Natural killer cell (primary cell): ENCODE measurements at regions not wholly inside any gene's neighbourhood (a gene's known extent, or its start where the extent isn't known, plus 50 kb on each side); places are given as distances from the start of the nearest gene placed in this dataset.

Experiments
- ATAC-seq, 3 donors: fragments of 150-1000 bp in 2 of 3; fragments of 200-7000 bp in 1 of 3; cut with Tn5 transposase; 1 replicate in 1 of 3; 2 replicates in 2 of 3; pipeline ENCODE4 v1.10.0; 2021; ENCODE audit warnings: mild to moderate bottlenecking in 2 of 3, moderate library complexity in 2 of 3
- DNase-seq, 2 donors: peaks; one replicate each; pipeline versions ENCODE4 v3.0.0 to v3.0.0-alpha.2; 2013 to 2021; ENCODE audit warnings: mixed read lengths in 1 of 2
- H3K27ac ChIP-seq: one replicate; pipeline ENCODE4 v1.5.1; 2013; ENCODE audit warnings: mild to moderate bottlenecking, low read length
- H3K27me3 ChIP-seq: one replicate; pipeline ENCODE4 v1.6.1; 2013; ENCODE audit warnings: low read length; ENCODE audit not compliant: control insufficient read depth, insufficient read depth
- H3K36me3 ChIP-seq: one replicate; pipeline ENCODE4 v1.6.1; 2013; ENCODE audit warnings: low read length; ENCODE audit not compliant: control insufficient read depth, insufficient read depth
- H3K4me1 ChIP-seq: one replicate; pipeline ENCODE4 v1.6.1; 2013; ENCODE audit warnings: low read length; ENCODE audit not compliant: control insufficient read depth, insufficient read depth
- H3K4me3 ChIP-seq: one replicate; pipeline ENCODE4 v1.5.1; 2013; ENCODE audit warnings: low read length
- H3K9me3 ChIP-seq: one replicate; pipeline ENCODE4 v1.6.1; 2013; ENCODE audit warnings: low read length; ENCODE audit not compliant: control insufficient read depth, insufficient read depth
- H3K27ac Mint-ChIP-seq, 2 donors: one replicate each; pipeline ENCODE4 v1.8.0; 2022; ENCODE audit warnings: mild to moderate bottlenecking in 2 of 2, mixed read lengths in 2 of 2, moderate library complexity in 1 of 2
- H3K27me3 Mint-ChIP-seq, 2 donors: one replicate each; pipeline ENCODE4 v1.8.0; 2022; ENCODE audit warnings: low read depth in 2 of 2, mixed read lengths in 2 of 2
- H3K36me3 Mint-ChIP-seq: one replicate; pipeline ENCODE4 v1.8.0; 2022; ENCODE audit warnings: mixed read lengths
- H3K4me1 Mint-ChIP-seq, 2 donors: one replicate each; pipeline ENCODE4 v1.8.0; 2022; ENCODE audit warnings: mixed read lengths in 2 of 2
- H3K4me3 Mint-ChIP-seq: one replicate; pipeline ENCODE4 v1.8.0; 2022; ENCODE audit warnings: mild to moderate bottlenecking, moderate library complexity, mixed read lengths
- H3K9me3 Mint-ChIP-seq, 2 donors: one replicate each; pipeline ENCODE4 v1.8.0; 2022; ENCODE audit warnings: mixed read lengths in 2 of 2
- WGBS: methylation state at CpG from one replicate; pipeline ENCODE4 v1.1.7; 2013; ENCODE audit warnings: missing lambda C conversion rate; ENCODE audit not compliant: insufficient coverage; 5-methylcytosine and 5-hydroxymethylcytosine counted together
- intact Hi-C: fragments of 100-400 bp; cut with micrococcal nuclease; formaldehyde crosslinking; loops from one replicate; pipeline ENCODE4 v1.14.2; 2022
- TF ChIP-seq, protein P1 (sequence below): fragments of 200-600 bp; IDR thresholded peaks from one replicate; pipeline ENCODE4 v1.8.0; 2022; ENCODE audit warnings: antibody characterized with exemption

DNA sequence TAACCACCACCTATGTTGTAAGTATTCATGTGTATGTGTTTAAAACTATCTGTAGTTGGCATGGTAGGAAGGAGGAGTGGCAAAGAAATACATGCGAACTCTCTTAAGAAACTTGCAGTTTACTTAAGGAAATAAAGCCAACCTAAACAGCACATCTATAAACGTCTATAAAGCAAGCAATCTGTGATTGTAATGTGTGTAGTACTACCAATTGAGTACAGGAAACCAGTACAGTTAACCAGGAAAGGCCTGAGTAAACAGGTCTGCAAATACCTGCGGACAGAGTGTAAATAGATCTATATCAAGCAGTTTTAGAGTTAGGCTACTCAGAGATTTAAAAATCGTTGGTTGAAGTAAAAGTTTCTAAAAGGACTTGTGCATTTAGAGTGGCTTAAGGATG, 59.5 kb upstream of the AMOTL1 start:
- Mint-ChIP-seq H3K9me3 (no peaks in the 10 kb centered on the region), H3K27me3 (peaks cover 10 to 35% of the 10 kb centered on the region in 2 donors), H3K4me3 (no peak overlapping the region), H3K27ac (no peak overlapping the region), H3K36me3 (no peaks in the 10 kb centered on the region), H3K4me1 (no peaks in the 10 kb centered on the region)
- DNase-seq (no peak), ATAC-seq (no peak)
- 74% methylated on average over 1 of the region's 4 CpGs for WGBS
- Histone ChIP-seq H3K9me3 (no peaks in the 10 kb centered on the region), H3K4me3 (no peak overlapping the region), H3K27me3 (no peaks in the 10 kb centered on the region), H3K4me1 (no peaks in the 10 kb centered on the region), H3K36me3 (no peaks in the 10 kb centered on the region), H3K27ac (no peak overlapping the region)
- TF ChIP-seq, protein P1, sequence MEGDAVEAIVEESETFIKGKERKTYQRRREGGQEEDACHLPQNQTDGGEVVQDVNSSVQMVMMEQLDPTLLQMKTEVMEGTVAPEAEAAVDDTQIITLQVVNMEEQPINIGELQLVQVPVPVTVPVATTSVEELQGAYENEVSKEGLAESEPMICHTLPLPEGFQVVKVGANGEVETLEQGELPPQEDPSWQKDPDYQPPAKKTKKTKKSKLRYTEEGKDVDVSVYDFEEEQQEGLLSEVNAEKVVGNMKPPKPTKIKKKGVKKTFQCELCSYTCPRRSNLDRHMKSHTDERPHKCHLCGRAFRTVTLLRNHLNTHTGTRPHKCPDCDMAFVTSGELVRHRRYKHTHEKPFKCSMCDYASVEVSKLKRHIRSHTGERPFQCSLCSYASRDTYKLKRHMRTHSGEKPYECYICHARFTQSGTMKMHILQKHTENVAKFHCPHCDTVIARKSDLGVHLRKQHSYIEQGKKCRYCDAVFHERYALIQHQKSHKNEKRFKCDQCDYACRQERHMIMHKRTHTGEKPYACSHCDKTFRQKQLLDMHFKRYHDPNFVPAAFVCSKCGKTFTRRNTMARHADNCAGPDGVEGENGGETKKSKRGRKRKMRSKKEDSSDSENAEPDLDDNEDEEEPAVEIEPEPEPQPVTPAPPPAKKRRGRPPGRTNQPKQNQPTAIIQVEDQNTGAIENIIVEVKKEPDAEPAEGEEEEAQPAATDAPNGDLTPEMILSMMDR: no peak
- intact Hi-C loops: no loop called here

DNA sequence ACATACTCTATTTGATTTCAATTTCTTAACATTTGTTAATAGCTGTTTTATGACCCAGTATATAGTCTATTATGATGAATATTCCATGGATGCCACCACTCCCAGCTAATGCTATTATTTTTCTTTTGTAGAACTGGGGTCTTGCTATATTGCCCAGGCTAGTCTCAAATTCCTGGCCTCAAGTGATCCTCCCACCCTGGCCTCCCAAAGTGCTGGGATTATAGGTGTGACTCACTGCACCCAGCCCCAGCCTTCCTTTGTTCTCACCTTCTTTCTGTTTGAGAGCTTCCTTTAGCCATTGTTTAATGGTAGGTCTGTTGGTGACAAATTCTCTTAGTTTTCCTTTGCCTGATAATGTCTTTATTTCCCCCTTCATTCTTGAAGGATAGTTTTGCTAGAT, 52.9 kb upstream of the AMOTL1 start:
- ATAC-seq: no peak
- Histone ChIP-seq H3K4me3 (no peak overlapping the region), H3K9me3 (no peaks in the 10 kb centered on the region), H3K27ac (no peak overlapping the region), H3K36me3 (no peaks in the 10 kb centered on the region), H3K27me3 (no peaks in the 10 kb centered on the region), H3K4me1 (no peaks in the 10 kb centered on the region)
- TF ChIP-seq, protein P1: no peak
- DNase-seq: no peak
- H3K4me1 Mint-ChIP-seq: no peaks in the 10 kb centered on the region
- H3K4me3 Mint-ChIP-seq: no peak overlapping the region
- peaks cover 10% of the 10 kb centered on the region for H3K36me3 Mint-ChIP-seq
- H3K9me3 Mint-ChIP-seq: peaks cover 0 to 4% of the 10 kb centered on the region in 2 donors
- intact Hi-C loops: no loop called here
- H3K27ac Mint-ChIP-seq: no peak overlapping the region
- peaks cover 27 to 53% of the 10 kb centered on the region in 2 donors for H3K27me3 Mint-ChIP-seq

DNA sequence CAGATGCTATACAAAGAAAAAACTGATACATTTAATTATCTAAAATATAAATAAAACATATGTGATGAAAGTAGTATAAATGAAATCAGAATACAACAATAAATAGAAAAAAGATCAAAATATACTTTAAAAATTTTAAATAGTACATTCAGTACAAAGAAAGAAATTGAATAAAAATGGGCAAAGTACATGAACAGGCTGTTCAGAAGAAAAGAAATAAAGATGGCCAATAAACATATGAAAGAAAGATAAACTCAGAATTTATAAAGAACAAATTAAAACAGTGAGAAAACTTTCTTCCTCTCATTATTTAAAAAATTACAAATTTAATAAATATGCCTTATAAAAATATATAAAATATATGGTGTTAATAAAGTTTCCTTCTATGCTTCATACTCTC, 50.5 kb upstream of the AMOTL1 start:
- H3K4me3 Mint-ChIP-seq: no peak overlapping the region
- H3K36me3 ChIP-seq: no peaks in the 10 kb centered on the region
- no peak overlapping the region for H3K4me3 ChIP-seq
- TF ChIP-seq, protein P1: no peak
- no peak overlapping the region for H3K27ac ChIP-seq
- H3K9me3 ChIP-seq: no peaks in the 10 kb centered on the region
- DNase-seq (no peak), ATAC-seq (no peak)
- peaks cover 36 to 62% of the 10 kb centered on the region in 2 donors for H3K27me3 Mint-ChIP-seq
- H3K4me1 Mint-ChIP-seq: no peaks in the 10 kb centered on the region
- no peaks in the 10 kb centered on the region for H3K27me3 ChIP-seq
- intact Hi-C loops: no loop called here
- H3K27ac Mint-ChIP-seq: no peak overlapping the region
- peaks cover 0 to 4% of the 10 kb centered on the region in 2 donors for H3K9me3 Mint-ChIP-seq
- H3K36me3 Mint-ChIP-seq: peaks cover 10% of the 10 kb centered on the region
- H3K4me1 ChIP-seq: no peaks in the 10 kb centered on the region
